ENCODE measurements at regions not wholly inside any gene's neighbourhood (a gene's known extent, or its start where the extent isn't known, plus 50 kb on each side); places are given as distances from the start of the nearest gene placed in this dataset.

GRCh38 chr4:155488691-155489090, 111.9 kb upstream of the MAP9 start:
- no peak overlapping the region for H3K4me3 ChIP-seq
- WGBS, 2 donors (ENCODE audit: low coverage in 1 of 2) = 89% methylated on average over 2 of the region's 2 CpGs; no CpG with 5 or more reads in 1 of the 2 donors
- no peak for ATAC-seq

GRCh38 chr4:155487210-155487609, 110.4 kb upstream of the MAP9 start:
- ATAC-seq = no peak
- Histone ChIP-seq H3K4me1 (peaks cover 0 to 11% (median 0%) of the 10 kb centered on the region in 3 donors), H3K27ac (no peak overlapping the region), H3K9me3 (no peaks in the 10 kb centered on the region), H3K4me3 (no peak overlapping the region), H3K36me3 (no peaks in the 10 kb centered on the region), H3K27me3 (no peaks in the 10 kb centered on the region)
- TF ChIP-seq POLR2AphosphoS5 (IDR thresholded peaks at IDR 0.05) = no peak
- no peak for TF ChIP-seq POLR2A (IDR thresholded peaks at IDR 0.05)
- TF ChIP-seq CTCF (IDR thresholded peaks at IDR 0.05) = no peak
- no peak for TF ChIP-seq EP300 (IDR thresholded peaks at IDR 0.05)

More at GRCh38 chr4:155488691-155489090, 111.9 kb upstream of the MAP9 start:
- Histone ChIP-seq H3K27ac (no peak overlapping the region), H3K9me3 (no peaks in the 10 kb centered on the region), H3K36me3 (no peaks in the 10 kb centered on the region), H3K4me1 (peaks cover 0 to 24% (median 0%) of the 10 kb centered on the region in 3 donors), H3K27me3 (no peaks in the 10 kb centered on the region)
- TF ChIP-seq CTCF (IDR thresholded peaks at IDR 0.05) (no peak), POLR2AphosphoS5 (IDR thresholded peaks at IDR 0.05) (no peak), POLR2A (IDR thresholded peaks at IDR 0.05) (no peak), EP300 (IDR thresholded peaks at IDR 0.05) (no peak)

- ATAC-seq = no peak
- WGBS, 2 donors (ENCODE audit: low coverage in 1 of 2) = 92 to 100% methylated on average over 4 of the region's 4 CpGs
Measured at GRCh38 chr4:155481150-155481549, 104.4 kb upstream of the MAP9 start.

GRCh38 chr4:155479835-155480234, 103.1 kb upstream of the MAP9 start:
- Histone ChIP-seq H3K27me3 (no peaks in the 10 kb centered on the region), H3K9me3 (no peaks in the 10 kb centered on the region)
- ATAC-seq = no peak

More at GRCh38 chr4:155481150-155481549, 104.4 kb upstream of the MAP9 start:
- no peak overlapping the region for H3K27ac ChIP-seq
- H3K4me3 ChIP-seq = no peak overlapping the region
- H3K9me3 ChIP-seq = no peaks in the 10 kb centered on the region
- no peak for TF ChIP-seq EP300 (IDR thresholded peaks at IDR 0.05)
- no peak for TF ChIP-seq POLR2A (IDR thresholded peaks at IDR 0.05)
- no peak for TF ChIP-seq POLR2AphosphoS5 (IDR thresholded peaks at IDR 0.05)
- TF ChIP-seq CTCF (IDR thresholded peaks at IDR 0.05) = no peak
- no peaks in the 10 kb centered on the region for H3K4me1 ChIP-seq
- H3K27me3 ChIP-seq = no peaks in the 10 kb centered on the region
- H3K36me3 ChIP-seq = no peaks in the 10 kb centered on the region

More at GRCh38 chr4:155479835-155480234, 103.1 kb upstream of the MAP9 start:
- Histone ChIP-seq H3K36me3 (no peaks in the 10 kb centered on the region), H3K27ac (no peak overlapping the region), H3K4me1 (no peaks in the 10 kb centered on the region), H3K4me3 (no peak overlapping the region)
- WGBS, 2 donors (ENCODE audit: low coverage in 1 of 2) = 76 to 100% methylated on average over 1 of the region's 1 CpG
- TF ChIP-seq CTCF (IDR thresholded peaks at IDR 0.05) = no peak
- no peak for TF ChIP-seq POLR2AphosphoS5 (IDR thresholded peaks at IDR 0.05)
- TF ChIP-seq EP300 (IDR thresholded peaks at IDR 0.05) = no peak
- TF ChIP-seq POLR2A (IDR thresholded peaks at IDR 0.05) = no peak

Measured in gastroesophageal sphincter (tissue), 4 donors.